Anterior cingulate cortex (tissue), 58 donors: ENCODE measurements at regions not wholly inside any gene's neighbourhood (a gene's known extent, or its start where the extent isn't known, plus 50 kb on each side); places are given as distances from the start of the nearest gene placed in this dataset.

Source experiments
- DNase-seq, 58 donors: peaks; one replicate each; lab custom pipeline; 2025; lab: John Stamatoyannopoulos, UW

GRCh38 chr4:14193601-14194000 lies 566.1 kb upstream of the BOD1L1 start:
- DNase-seq: no peak

- peak in 1 of 58 donors; percentile 1 for DNase-seq
These were observed 568.6 kb upstream of the BOD1L1 start for GRCh38 chr4:14196131-14196530.

DNA sequence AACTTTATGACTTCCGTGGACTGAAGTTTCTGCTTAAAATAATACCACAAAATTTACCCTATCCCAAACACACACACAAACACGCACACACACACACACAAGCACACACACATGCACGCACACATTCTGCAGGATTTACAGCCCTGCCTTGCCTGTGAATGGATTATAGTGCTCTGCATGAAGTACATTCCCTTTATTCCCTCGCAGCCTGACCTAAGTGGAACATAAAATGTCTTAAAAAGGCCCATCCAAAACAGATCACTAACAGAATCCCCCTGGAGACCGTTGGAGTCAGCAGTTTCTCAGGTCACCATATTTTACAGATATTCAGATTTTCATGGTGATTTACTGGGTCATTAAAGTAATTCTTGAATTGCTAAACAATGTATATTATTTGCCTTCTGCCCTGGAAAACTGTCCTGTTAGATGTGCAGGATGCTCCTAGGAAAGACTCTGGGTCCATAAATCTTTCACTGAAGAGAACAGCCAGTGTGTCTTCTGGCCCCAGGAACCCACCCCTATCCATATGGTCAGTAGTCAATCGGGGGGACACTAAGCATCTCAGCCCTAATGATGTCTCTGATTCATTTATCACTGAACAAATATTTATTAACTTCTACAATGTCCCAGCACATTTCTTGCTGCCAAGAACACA lies 587.7 kb upstream of the BOD1L1 start:
- no peak for DNase-seq

DNA sequence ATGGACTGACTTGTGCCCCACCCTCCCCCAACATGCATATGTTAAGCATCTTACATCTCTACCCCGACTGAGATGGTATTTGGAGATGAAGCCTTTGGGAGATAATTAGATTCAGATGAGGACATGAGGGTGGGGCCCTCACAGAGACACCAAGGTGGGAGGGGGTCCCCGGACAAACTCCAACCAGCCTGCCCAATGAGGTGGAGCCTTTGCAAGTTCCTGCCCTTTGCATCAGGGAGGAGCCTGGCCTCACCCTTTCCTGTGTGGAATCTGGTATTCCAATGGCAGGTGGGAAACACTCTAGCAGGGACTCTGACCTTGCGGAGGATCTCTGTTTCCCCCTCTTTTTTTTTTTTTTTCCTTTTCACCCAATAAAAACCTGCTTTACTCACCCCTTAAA lies 589.9 kb upstream of the BOD1L1 start:
- no peak for DNase-seq

GRCh38 chr4:14218641-14219040 lies 591.1 kb upstream of the BOD1L1 start:
- DNase-seq: peak in 53 of 58 donors; percentile 2 to 92 (median 60)

GRCh38 chr4:14221176-14221575 lies 593.7 kb upstream of the BOD1L1 start:
- no peak for DNase-seq

GRCh38 chr4:14222377-14223029 lies 595.0 kb upstream of the BOD1L1 start:
- DNase-seq: no peak

- no peak for DNase-seq
These were observed 595.9 kb upstream of the BOD1L1 start for GRCh38 chr4:14223461-14223860.

GRCh38 chr4:14225688-14226207 lies 598.2 kb upstream of the BOD1L1 start:
- no peak for DNase-seq

DNA sequence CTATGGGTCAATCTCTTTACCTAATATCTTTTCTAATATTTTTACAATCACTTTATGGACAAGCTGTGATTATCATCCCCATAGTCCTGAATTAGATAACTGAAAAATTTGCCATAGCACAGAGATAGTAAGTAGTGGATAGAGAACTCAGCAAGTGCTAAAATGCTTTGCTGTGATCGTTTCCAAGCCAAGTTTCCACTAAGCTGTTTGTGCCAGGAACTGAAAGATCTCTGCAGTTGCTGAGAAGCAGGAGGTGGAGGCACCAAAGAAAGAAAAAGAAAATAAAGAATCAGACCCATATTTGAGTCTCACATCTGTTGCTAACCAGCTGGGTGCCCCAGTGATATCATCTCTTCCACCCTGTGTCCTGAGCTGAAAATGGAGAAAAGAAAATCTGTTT lies 605.6 kb upstream of the BOD1L1 start:
- DNase-seq: peak in 14 of 58 donors; percentile 1 to 69 (median 9)

GRCh38 chr4:14234307-14234706 lies 606.8 kb upstream of the BOD1L1 start:
- DNase-seq: no peak

DNA sequence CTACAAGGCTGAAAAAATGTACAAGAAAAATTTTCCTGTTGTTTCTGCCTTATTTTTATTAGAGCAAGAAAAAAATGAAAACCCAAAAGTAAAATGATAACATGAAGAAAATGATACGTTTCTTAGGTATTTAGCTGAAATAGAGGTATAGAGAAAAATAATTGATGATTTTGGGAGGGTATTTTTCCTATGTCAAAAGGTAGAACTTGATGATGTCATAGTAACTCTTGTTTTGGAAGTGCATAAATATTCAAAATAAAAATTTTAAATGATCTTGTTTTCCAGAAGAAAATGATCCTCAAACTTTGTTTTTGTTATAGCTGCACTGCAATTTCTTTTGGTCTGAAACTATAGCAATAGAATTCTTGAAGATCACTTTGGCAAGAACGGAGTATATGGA lies 608.8 kb upstream of the BOD1L1 start:
- DNase-seq: no peak

DNA sequence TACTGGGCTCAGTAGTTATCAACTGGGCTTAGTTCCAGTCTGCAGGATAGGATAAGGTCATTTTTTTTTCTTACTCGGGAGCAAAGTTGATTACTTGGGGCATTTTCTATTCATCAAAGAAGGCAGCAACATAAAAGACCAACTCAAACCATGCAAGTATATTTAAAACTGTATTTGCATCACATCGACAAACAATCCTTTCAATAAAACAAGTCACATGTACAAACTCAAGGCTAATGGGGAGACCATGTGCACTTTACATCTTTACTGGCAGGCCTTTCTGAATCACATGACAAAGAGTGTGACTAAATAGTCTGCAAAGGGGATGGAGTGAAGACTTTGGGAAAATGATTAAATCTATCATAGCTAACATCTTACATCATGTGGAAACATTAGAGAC lies 610.4 kb upstream of the BOD1L1 start:
- DNase-seq: no peak

GRCh38 chr4:14241574-14241973 lies 614.0 kb upstream of the BOD1L1 start:
- DNase-seq: no peak

DNA sequence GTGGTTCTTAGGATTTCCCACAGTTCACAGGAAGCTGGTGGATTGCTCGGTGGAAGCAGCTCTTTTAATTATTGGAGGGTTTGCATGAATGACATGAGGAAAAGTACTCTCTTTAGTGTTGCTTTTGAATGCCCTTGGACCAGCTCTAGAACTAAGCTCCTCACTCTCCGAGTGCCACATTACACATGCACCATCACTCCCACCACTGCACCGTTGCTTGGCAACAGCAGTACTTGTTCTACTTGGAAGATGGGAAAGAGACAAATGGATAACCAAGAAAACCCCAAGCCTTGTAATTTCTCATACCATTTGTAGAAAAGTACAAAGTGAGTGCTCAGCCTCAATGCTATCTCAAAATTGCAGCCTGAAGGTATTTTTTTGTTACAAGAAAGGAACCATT lies 620.2 kb upstream of the BOD1L1 start:
- DNase-seq: peak in 52 of 58 donors; percentile 2 to 89 (median 39)

DNA sequence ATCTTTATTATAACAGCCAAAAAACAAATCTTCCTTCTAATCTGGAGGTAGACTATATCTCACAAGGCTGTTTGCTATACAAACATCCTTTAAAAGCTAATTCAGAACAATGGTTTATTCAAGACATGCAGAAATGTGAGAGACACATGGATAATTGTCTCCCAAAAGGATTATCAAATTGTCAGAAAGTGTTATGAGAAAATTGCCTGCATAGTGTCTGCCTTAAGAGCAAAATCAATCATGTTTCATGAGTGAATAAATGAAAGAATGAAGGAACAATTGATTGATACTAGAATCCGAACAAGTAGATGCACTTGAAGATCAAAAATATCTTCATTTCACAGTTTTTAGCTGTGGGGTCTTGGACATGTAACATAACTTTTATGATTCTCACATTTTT lies 621.7 kb upstream of the BOD1L1 start:
- no peak for DNase-seq

- DNase-seq: peak in 6 of 58 donors; percentile 0 to 22 (median 6)
These were observed 626.7 kb upstream of the BOD1L1 start for GRCh38 chr4:14254252-14254651.

GRCh38 chr4:14254926-14255325 lies 627.4 kb upstream of the BOD1L1 start:
- DNase-seq: peak in 21 of 58 donors; percentile 3 to 52 (median 17)

DNA sequence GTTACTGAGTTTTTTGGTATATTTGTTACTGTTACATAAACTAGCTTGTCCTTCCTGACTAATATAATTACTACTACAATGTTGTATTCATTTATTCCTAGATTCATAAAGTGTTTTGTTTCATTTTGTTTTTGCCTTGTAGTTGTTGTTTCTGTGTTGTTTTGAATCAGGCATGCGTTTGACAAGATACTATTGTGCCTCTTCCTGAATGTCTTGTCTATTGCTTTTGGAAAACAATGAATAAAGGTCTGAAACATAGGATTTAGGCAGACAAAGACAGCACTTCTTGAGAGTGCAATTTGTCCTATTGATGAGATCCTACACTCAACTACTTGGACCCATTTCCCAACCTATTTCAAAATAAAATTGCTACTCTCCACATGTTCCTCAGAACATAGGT lies 630.4 kb upstream of the BOD1L1 start:
- peak in 1 of 58 donors; percentile 25 for DNase-seq

DNA sequence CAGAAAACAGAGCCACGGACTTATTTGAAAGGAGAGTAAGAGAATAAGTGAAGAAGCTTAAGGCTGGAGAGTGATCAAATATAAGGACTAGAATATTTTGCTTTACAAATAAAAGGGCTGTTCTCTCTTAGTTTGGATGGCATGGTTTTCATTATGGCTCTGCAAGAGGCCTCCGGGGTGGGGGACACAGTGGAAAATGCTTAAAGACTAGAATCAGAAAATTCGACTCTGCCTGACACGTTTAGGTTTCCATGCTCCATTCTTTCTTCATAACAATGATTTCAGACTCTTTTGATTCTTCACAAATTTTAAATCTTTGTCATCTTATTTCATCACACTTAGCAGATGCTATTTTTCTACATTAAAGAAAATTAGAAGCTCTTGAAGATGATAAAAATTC lies 632.4 kb upstream of the BOD1L1 start:
- DNase-seq: no peak

GRCh38 chr4:14260591-14260990 lies 633.1 kb upstream of the BOD1L1 start:
- no peak for DNase-seq

- DNase-seq: peak in 1 of 58 donors; percentile 8
These were observed 634.7 kb upstream of the BOD1L1 start for GRCh38 chr4:14262221-14262620.
